ENCODE measurements at regions not wholly inside any gene's neighbourhood (a gene's known extent, or its start where the extent isn't known, plus 50 kb on each side); places are given as distances from the start of the nearest gene placed in this dataset.

DNA sequence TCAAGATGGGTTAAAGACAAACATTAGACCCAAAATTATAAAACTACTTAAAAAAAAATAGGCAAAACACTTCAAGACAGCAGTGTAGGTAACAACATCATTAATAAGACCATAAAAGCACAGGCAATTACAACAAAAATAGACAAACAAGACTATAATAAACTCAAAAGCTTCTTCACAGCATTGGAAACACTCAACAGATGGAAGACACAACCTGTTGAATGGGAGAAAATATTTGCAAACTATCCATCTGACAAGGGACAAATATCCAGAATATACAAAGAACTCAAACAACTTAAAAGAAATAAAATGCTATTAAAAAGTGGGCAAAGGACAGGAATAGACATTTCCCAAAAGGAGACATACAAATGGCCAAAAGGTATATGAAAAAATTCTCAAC lies 170.7 kb downstream of the HHIP start:
- no peak for TF ChIP-seq POLR2AphosphoS5 (IDR thresholded peaks at IDR 0.05; ENCODE audit: low read depth)
- TF ChIP-seq, protein P1, sequence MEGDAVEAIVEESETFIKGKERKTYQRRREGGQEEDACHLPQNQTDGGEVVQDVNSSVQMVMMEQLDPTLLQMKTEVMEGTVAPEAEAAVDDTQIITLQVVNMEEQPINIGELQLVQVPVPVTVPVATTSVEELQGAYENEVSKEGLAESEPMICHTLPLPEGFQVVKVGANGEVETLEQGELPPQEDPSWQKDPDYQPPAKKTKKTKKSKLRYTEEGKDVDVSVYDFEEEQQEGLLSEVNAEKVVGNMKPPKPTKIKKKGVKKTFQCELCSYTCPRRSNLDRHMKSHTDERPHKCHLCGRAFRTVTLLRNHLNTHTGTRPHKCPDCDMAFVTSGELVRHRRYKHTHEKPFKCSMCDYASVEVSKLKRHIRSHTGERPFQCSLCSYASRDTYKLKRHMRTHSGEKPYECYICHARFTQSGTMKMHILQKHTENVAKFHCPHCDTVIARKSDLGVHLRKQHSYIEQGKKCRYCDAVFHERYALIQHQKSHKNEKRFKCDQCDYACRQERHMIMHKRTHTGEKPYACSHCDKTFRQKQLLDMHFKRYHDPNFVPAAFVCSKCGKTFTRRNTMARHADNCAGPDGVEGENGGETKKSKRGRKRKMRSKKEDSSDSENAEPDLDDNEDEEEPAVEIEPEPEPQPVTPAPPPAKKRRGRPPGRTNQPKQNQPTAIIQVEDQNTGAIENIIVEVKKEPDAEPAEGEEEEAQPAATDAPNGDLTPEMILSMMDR (IDR thresholded peaks at IDR 0.05; ENCODE audit: insufficient read depth, low read length): no peak
- TF ChIP-seq, protein P2, sequence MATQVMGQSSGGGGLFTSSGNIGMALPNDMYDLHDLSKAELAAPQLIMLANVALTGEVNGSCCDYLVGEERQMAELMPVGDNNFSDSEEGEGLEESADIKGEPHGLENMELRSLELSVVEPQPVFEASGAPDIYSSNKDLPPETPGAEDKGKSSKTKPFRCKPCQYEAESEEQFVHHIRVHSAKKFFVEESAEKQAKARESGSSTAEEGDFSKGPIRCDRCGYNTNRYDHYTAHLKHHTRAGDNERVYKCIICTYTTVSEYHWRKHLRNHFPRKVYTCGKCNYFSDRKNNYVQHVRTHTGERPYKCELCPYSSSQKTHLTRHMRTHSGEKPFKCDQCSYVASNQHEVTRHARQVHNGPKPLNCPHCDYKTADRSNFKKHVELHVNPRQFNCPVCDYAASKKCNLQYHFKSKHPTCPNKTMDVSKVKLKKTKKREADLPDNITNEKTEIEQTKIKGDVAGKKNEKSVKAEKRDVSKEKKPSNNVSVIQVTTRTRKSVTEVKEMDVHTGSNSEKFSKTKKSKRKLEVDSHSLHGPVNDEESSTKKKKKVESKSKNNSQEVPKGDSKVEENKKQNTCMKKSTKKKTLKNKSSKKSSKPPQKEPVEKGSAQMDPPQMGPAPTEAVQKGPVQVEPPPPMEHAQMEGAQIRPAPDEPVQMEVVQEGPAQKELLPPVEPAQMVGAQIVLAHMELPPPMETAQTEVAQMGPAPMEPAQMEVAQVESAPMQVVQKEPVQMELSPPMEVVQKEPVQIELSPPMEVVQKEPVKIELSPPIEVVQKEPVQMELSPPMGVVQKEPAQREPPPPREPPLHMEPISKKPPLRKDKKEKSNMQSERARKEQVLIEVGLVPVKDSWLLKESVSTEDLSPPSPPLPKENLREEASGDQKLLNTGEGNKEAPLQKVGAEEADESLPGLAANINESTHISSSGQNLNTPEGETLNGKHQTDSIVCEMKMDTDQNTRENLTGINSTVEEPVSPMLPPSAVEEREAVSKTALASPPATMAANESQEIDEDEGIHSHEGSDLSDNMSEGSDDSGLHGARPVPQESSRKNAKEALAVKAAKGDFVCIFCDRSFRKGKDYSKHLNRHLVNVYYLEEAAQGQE (IDR thresholded peaks at IDR 0.05; ENCODE audit: insufficient replicate concordance, low read depth): no peak
- TF ChIP-seq GABPA (IDR thresholded peaks at IDR 0.05; ENCODE audit: low read depth): no peak
- no peak for TF ChIP-seq SPI1 (IDR thresholded peaks at IDR 0.05; ENCODE audit: borderline replicate concordance, low read depth)
- Histone ChIP-seq H3K27ac (replicated peaks) (no peak overlapping the region), H3K27me3 (ENCODE audit: insufficient read depth, poor library complexity, severe bottlenecking) (no peaks in the 10 kb centered on the region), H3K4me3 (replicated peaks; ENCODE audit: insufficient read depth, low read length) (no peak overlapping the region)
- no peak for DNase-seq (ENCODE audit: low read depth in 1 of 2, low spot score in 1 of 2)

DNA sequence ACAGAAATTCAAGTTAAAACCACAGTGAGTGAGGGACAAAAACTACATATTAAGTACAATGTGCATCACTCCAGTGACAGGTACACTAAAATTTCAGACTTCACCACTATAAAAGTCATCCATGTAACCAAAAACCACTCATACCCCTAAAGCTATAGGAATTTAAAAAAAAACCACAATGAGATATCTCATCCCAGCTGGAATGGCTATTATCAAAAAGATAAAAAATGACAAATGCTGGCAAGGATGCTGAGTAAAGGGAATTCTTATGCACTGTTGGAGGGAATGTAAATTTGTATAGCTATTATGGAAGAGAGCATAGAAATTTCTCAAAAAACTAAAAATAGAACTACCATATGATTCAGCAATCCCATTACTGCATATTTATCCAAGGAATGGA lies 171.1 kb downstream of the HHIP start:
- H3K27ac ChIP-seq (replicated peaks): no peak overlapping the region
- no peak overlapping the region for H3K4me3 ChIP-seq (replicated peaks; ENCODE audit: insufficient read depth, low read length)
- TF ChIP-seq GABPA (IDR thresholded peaks at IDR 0.05; ENCODE audit: low read depth): no peak
- no peak for TF ChIP-seq POLR2AphosphoS5 (IDR thresholded peaks at IDR 0.05; ENCODE audit: low read depth)
- TF ChIP-seq, protein P1 (IDR thresholded peaks at IDR 0.05; ENCODE audit: insufficient read depth, low read length): no peak
- TF ChIP-seq SPI1 (IDR thresholded peaks at IDR 0.05; ENCODE audit: borderline replicate concordance, low read depth): no peak
- TF ChIP-seq, protein P2 (IDR thresholded peaks at IDR 0.05; ENCODE audit: insufficient replicate concordance, low read depth): no peak

DNA sequence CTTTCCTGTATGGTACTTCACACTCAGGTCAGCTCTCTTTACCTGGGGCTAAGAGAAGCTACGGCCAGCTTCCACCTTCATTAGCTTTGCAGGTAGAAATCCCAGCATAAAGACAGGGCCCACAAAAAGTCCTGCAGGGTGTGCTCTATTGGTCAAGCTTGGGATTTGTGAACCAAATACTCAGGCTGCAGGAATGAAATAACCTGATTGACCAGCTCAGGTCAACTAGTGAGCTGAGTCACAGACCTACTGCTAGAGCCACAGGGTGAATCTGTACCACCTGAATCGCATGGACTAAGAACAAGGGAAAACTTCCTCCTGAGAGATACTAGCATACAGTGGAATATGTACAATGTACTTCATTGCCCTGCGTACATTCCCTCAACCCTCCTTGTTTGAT lies 172.2 kb downstream of the HHIP start:
- Histone ChIP-seq H3K27me3 (ENCODE audit: insufficient read depth, poor library complexity, severe bottlenecking) (no peaks in the 10 kb centered on the region), H3K4me3 (replicated peaks; ENCODE audit: insufficient read depth, low read length) (no peak overlapping the region), H3K27ac (replicated peaks) (no peak overlapping the region)
- TF ChIP-seq, protein P2 (IDR thresholded peaks at IDR 0.05; ENCODE audit: insufficient replicate concordance, low read depth): no peak
- TF ChIP-seq, protein P1 (IDR thresholded peaks at IDR 0.05; ENCODE audit: insufficient read depth, low read length): no peak
- TF ChIP-seq SPI1 (IDR thresholded peaks at IDR 0.05; ENCODE audit: borderline replicate concordance, low read depth) (no peak), POLR2AphosphoS5 (IDR thresholded peaks at IDR 0.05; ENCODE audit: low read depth) (no peak), GABPA (IDR thresholded peaks at IDR 0.05; ENCODE audit: low read depth) (no peak)
- no peak for DNase-seq (ENCODE audit: low read depth in 1 of 2, low spot score in 1 of 2)

More for the DNA sequence above, 171.1 kb downstream of the HHIP start:
- DNase-seq (ENCODE audit: low read depth in 1 of 2, low spot score in 1 of 2): no peak
- H3K27me3 ChIP-seq (ENCODE audit: insufficient read depth, poor library complexity, severe bottlenecking): no peaks in the 10 kb centered on the region
